CD8-positive, alpha-beta memory T cell (primary cell): ENCODE measurements at regions not wholly inside any gene's neighbourhood (a gene's known extent, or its start where the extent isn't known, plus 50 kb on each side); places are given as distances from the start of the nearest gene placed in this dataset.

Source experiments
- CTCF ChIA-PET: fragments of 350-600 bp; sonication (Branson Sonifier 250); formaldehyde crosslinking; loops from one replicate; lab custom pipeline; 2021; ENCODE audit warnings: antibody characterized with exemption; lab: Charles Lee
- POLR2A ChIA-PET: fragments of 350-600 bp; sonication (Branson Sonifier 250); formaldehyde crosslinking; loops from one replicate; lab custom pipeline; 2021; ENCODE audit warnings: antibody characterized with exemption; lab: Charles Lee
- DNase-seq, 5 donors: peaks; one replicate each; pipeline versions ENCODE4 v3.0.0 to v3.0.0-alpha.2; 2020 to 2022; ENCODE audit warnings: mixed read lengths in 1 of 5
- H3K27ac ChIP-seq: one replicate; pipeline ENCODE4 v1.7.0; 2013; ENCODE audit warnings: low read depth, mild to moderate bottlenecking, low read length, moderate library complexity
- H3K27me3 ChIP-seq: 2 replicates; pipeline ENCODE4 v1.7.0; 2013; ENCODE audit warnings: low read length, mild to moderate bottlenecking; ENCODE audit not compliant: insufficient read depth, poor library complexity, severe bottlenecking
- H3K36me3 ChIP-seq: 2 replicates; pipeline ENCODE4 v1.7.0; 2013; ENCODE audit warnings: mild to moderate bottlenecking, low read length, moderate library complexity; ENCODE audit not compliant: insufficient read depth
- H3K4me1 ChIP-seq: 2 replicates; pipeline ENCODE4 v1.7.0; 2013; ENCODE audit warnings: mild to moderate bottlenecking, low read length, moderate library complexity; ENCODE audit not compliant: insufficient read depth
- H3K4me3 ChIP-seq: 2 replicates; pipeline ENCODE4 v1.7.0; 2013; ENCODE audit warnings: mild to moderate bottlenecking, low read length
- H3K9me3 ChIP-seq: 2 replicates; pipeline ENCODE4 v1.7.0; 2013; ENCODE audit warnings: mild to moderate bottlenecking, low read length
- H3K27ac Mint-ChIP-seq, 8 donors: one replicate each; pipeline ENCODE4 v1.8.0; 2020 to 2021; ENCODE audit warnings: mixed read lengths in 8 of 8, mild to moderate bottlenecking in 6 of 8, inconsistent platforms in 3 of 8, moderate library complexity in 3 of 8
- H3K27me3 Mint-ChIP-seq, 2 donors: one replicate each; pipeline ENCODE4 v1.8.0; 2020 to 2021; ENCODE audit warnings: mixed read lengths in 2 of 2, mild to moderate bottlenecking in 1 of 2, moderate library complexity in 1 of 2
- H3K36me3 Mint-ChIP-seq, 3 donors: one replicate each; pipeline ENCODE4 v1.8.0; 2020 to 2021; ENCODE audit warnings: mixed read lengths in 3 of 3, inconsistent platforms in 1 of 3, mild to moderate bottlenecking in 1 of 3
- H3K4me1 Mint-ChIP-seq, 3 donors: one replicate each; pipeline ENCODE4 v1.8.0; 2020 to 2021; ENCODE audit warnings: mixed read lengths in 3 of 3, inconsistent platforms in 1 of 3, mild to moderate bottlenecking in 1 of 3
- H3K4me3 Mint-ChIP-seq, 7 donors: one replicate each; pipeline ENCODE4 v1.8.0; 2020 to 2021; ENCODE audit warnings: mixed read lengths in 7 of 7, mild to moderate bottlenecking in 6 of 7, moderate library complexity in 4 of 7, inconsistent platforms in 2 of 7
- H3K9me3 Mint-ChIP-seq, 5 donors: one replicate each; pipeline ENCODE4 v1.8.0; 2020 to 2022; ENCODE audit warnings: mixed read lengths in 5 of 5, mild to moderate bottlenecking in 3 of 5, moderate library complexity in 2 of 5, inconsistent platforms in 1 of 5

DNA sequence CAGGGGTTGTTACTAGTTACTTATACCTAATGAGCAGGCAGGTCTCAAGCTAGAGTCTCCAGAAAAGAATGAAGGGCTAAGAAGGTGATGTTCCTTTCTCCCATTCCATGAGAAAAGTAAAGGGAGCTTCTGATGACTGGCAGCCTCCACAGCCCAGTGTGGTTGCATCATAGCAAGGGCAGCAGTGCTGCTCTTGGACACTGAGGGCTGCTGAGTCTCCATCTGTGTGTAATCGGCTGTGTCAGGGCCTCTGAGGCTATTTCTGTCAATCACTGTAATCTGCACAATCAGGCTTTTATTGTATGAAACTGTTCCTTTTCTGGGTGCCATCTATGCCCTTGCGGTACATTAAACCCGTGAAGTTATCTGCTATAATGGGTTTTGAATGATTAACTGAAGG is 164.1 kb upstream of the FBXO11 start:
- no peaks in the 10 kb centered on the region for H3K9me3 ChIP-seq
- ChIA-PET CTCF (no interaction called here), POLR2A (no interaction called here)
- H3K27me3 Mint-ChIP-seq, result peaks cover 12 to 59% of the 10 kb centered on the region in 2 donors
- DNase-seq, result no peak
- no peaks in the 10 kb centered on the region for H3K36me3 ChIP-seq
- H3K36me3 Mint-ChIP-seq, result peaks cover 0 to 6% (median 0%) of the 10 kb centered on the region in 3 donors
- no peaks in the 10 kb centered on the region for H3K4me1 ChIP-seq
- H3K4me3 Mint-ChIP-seq, result no peak overlapping the region
- H3K27ac ChIP-seq, result no peak overlapping the region
- H3K9me3 Mint-ChIP-seq, result peaks cover 0 to 2% (median 0%) of the 10 kb centered on the region in 5 donors
- no peaks in the 10 kb centered on the region for H3K4me1 Mint-ChIP-seq
- H3K27ac Mint-ChIP-seq, result no peak overlapping the region
- H3K27me3 ChIP-seq, result no peaks in the 10 kb centered on the region
- no peak overlapping the region for H3K4me3 ChIP-seq

DNA sequence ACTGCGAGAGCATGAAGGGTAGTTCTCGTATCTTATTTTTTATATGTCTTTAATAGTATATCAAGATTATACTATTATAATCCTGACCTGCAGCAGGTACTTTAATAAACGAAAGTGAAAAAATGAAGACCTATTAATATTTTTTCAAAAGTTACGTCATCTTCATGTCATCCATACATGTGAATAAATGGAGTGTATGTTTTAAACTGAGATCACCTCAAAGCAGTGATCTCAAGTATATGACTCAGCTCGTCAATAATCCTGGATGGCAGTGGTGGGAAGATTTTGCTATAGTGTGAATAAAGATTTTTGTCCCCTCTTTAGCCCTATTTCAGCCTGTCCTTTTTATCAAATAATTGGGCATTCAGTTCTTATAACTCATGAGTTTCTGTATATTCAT is 166.3 kb upstream of the FBXO11 start:
- no peak overlapping the region for H3K4me3 ChIP-seq
- Mint-ChIP-seq H3K4me1 (no peaks in the 10 kb centered on the region), H3K27me3 (peaks cover 12 to 68% of the 10 kb centered on the region in 2 donors), H3K9me3 (peaks cover 0 to 2% (median 0%) of the 10 kb centered on the region in 5 donors), H3K36me3 (peaks cover 0 to 6% (median 0%) of the 10 kb centered on the region in 3 donors), H3K4me3 (no peak overlapping the region), H3K27ac (no peak overlapping the region)
- no peaks in the 10 kb centered on the region for H3K4me1 ChIP-seq
- H3K27me3 ChIP-seq, result no peaks in the 10 kb centered on the region
- no peaks in the 10 kb centered on the region for H3K36me3 ChIP-seq
- ChIA-PET POLR2A (no interaction called here), CTCF (no interaction called here)
- H3K27ac ChIP-seq, result no peak overlapping the region
- H3K9me3 ChIP-seq, result no peaks in the 10 kb centered on the region
- no peak for DNase-seq

DNA sequence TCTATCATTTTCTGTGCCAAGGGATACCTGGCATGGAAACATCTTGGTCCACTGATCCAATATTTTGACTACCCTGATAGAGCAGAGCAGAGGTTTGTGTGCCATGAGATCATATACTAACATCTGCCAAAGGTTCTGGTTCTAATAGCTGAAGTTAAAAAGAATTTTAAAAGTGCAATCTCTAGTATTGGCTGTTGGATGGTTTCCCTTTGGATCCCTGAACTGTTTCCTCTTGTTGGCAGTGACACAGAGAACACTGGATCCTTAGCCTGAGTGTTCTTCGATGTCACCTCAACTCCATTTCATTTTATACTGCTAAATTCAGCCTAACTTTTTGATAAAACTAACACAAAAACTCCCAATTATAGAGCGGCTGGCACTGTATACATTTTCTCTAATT is 169.3 kb upstream of the FBXO11 start:
- H3K27me3 ChIP-seq, result no peaks in the 10 kb centered on the region
- H3K27ac Mint-ChIP-seq, result no peak overlapping the region
- no peaks in the 10 kb centered on the region for H3K9me3 ChIP-seq
- H3K36me3 ChIP-seq, result no peaks in the 10 kb centered on the region
- POLR2A ChIA-PET, result no interaction called here
- H3K4me3 Mint-ChIP-seq, result no peak overlapping the region
- no peaks in the 10 kb centered on the region for H3K9me3 Mint-ChIP-seq
- H3K36me3 Mint-ChIP-seq, result no peaks in the 10 kb centered on the region
- H3K4me1 ChIP-seq, result no peaks in the 10 kb centered on the region
- H3K4me1 Mint-ChIP-seq, result no peaks in the 10 kb centered on the region
- no peak overlapping the region for H3K4me3 ChIP-seq
- CTCF ChIA-PET, result no interaction called here
- H3K27me3 Mint-ChIP-seq, result peaks cover 6 to 56% of the 10 kb centered on the region in 2 donors
- no peak for DNase-seq
- H3K27ac ChIP-seq, result no peak overlapping the region

DNA sequence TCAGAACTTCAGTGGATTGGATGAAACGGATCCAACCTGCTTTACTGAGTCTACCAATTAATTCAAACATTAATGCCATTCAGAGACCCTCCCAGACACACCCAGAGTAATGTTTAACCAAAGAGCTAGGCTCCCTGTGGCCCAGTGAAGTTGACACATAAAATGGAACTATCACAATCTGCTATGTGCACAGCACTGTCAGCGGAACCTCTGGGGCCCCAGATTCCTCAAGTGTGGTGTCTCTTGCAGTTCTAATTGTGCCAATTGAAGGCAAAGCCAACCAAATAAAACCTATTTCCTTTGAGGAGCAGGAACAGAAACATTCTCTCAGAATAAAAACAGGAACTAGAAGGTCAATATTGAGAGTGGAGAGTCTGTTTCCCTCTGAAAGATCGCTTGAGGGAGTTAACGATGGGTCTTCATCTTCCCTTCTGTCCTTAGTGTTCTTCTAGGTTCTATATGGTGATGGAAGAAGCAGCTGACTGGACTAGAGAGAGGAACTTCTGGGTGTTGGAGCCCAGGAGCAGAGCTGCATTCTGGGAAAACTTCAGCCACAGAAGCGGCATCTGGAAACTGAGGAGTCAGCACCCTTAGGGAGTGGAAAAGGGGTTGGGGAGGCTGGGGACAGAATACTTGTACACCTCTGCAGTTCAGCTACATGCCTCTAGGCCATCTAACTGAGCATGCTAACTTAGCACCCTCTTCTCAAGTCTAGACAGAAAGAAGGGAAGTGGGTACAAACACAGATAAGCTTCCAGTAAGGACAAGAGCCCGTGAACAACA is 174.4 kb upstream of the FBXO11 start:
- no peak for DNase-seq
- Mint-ChIP-seq H3K36me3 (peaks cover 0 to 2% (median 0%) of the 10 kb centered on the region in 3 donors), H3K9me3 (no peaks in the 10 kb centered on the region), H3K4me1 (no peaks in the 10 kb centered on the region), H3K27me3 (peaks cover 0 to 20% of the 10 kb centered on the region in 2 donors), H3K4me3 (no peak overlapping the region), H3K27ac (no peak overlapping the region)
- CTCF ChIA-PET, result no interaction called here
- no peak overlapping the region for H3K27ac ChIP-seq
- no peaks in the 10 kb centered on the region for H3K9me3 ChIP-seq
- no peaks in the 10 kb centered on the region for H3K27me3 ChIP-seq
- H3K4me3 ChIP-seq, result no peak overlapping the region
- POLR2A ChIA-PET, result no interaction called here
- H3K4me1 ChIP-seq, result no peaks in the 10 kb centered on the region
- no peaks in the 10 kb centered on the region for H3K36me3 ChIP-seq

DNA sequence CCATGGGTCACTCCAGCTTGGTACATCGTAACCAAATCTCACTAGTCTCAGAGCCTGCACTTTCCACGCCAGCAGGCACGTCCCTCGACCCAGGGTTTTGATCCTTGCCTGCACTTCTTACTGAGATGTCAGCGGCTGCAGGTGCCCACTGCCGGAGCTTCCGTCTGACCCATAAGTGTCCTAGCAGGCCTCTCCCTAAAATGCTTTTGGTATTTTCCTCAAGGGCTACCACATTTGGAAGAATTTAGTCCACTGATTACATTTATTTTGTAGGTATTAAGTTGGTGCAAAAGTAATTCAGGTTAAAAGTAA is 175.0 kb upstream of the FBXO11 start:
- CTCF ChIA-PET, result no interaction called here
- no peaks in the 10 kb centered on the region for H3K36me3 ChIP-seq
- no peaks in the 10 kb centered on the region for H3K27me3 ChIP-seq
- H3K4me3 Mint-ChIP-seq, result no peak overlapping the region
- H3K27me3 Mint-ChIP-seq, result peaks cover 0 to 18% of the 10 kb centered on the region in 2 donors
- H3K4me1 Mint-ChIP-seq, result no peaks in the 10 kb centered on the region
- peaks cover 0 to 5% (median 0%) of the 10 kb centered on the region in 3 donors for H3K36me3 Mint-ChIP-seq
- H3K9me3 ChIP-seq, result no peaks in the 10 kb centered on the region
- no peak overlapping the region for H3K4me3 ChIP-seq
- no peaks in the 10 kb centered on the region for H3K4me1 ChIP-seq
- H3K9me3 Mint-ChIP-seq, result no peaks in the 10 kb centered on the region
- H3K27ac ChIP-seq, result no peak overlapping the region
- H3K27ac Mint-ChIP-seq, result no peak overlapping the region
- POLR2A ChIA-PET, result no interaction called here
- DNase-seq, result no peak

DNA sequence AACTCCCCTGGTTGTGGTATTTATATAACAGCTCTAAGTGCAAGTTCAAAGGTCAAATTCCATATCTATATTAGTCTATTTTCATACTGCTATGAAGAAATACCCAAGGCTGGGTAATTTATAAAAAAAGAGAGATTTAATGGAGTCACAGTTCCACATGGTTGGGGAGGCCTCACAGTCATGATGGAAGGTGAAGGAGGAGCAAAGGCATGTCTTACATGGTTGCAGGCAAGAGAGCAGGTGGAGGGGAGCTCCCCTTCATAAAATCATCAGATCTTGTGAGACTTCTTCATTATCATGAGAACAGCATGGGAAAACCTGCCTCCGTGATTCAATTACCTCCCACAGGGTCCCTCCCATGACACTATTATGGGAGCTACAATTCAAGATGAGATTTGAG is 179.6 kb upstream of the FBXO11 start:
- no peak overlapping the region for H3K4me3 ChIP-seq
- H3K4me1 ChIP-seq, result no peaks in the 10 kb centered on the region
- POLR2A ChIA-PET, result no interaction called here
- no peak overlapping the region for H3K27ac Mint-ChIP-seq
- no peak overlapping the region for H3K27ac ChIP-seq
- H3K27me3 Mint-ChIP-seq, result peaks cover 0 to under 1% of the 10 kb centered on the region in 2 donors
- no peaks in the 10 kb centered on the region for H3K27me3 ChIP-seq
- no peaks in the 10 kb centered on the region for H3K9me3 Mint-ChIP-seq
- peaks cover 0 to 5% (median 0%) of the 10 kb centered on the region in 3 donors for H3K36me3 Mint-ChIP-seq
- H3K36me3 ChIP-seq, result no peaks in the 10 kb centered on the region
- no peaks in the 10 kb centered on the region for H3K4me1 Mint-ChIP-seq
- CTCF ChIA-PET, result no interaction called here
- no peak for DNase-seq
- H3K9me3 ChIP-seq, result no peaks in the 10 kb centered on the region
- no peak overlapping the region for H3K4me3 Mint-ChIP-seq

DNA sequence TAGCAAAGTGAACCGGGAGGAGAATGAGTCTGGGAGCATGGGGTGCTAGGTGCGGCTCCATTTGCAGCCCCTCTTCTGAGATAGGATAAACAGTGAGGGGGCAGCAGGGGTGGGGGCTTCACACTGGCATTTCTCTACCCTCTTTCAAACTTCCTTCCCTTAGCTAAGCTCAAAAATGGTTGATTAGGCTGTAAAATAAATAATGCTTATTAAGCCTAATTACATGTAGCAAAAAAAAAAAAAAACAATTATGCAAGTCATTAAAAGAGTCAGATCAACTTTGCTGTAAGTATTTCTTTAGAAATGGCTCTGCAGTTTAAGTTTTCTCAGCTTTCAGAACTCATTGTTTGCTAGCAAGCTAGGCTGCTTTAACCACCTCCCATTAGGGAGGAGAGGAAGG is 182.7 kb upstream of the FBXO11 start:
- no peak overlapping the region for H3K4me3 Mint-ChIP-seq
- H3K27me3 ChIP-seq, result no peaks in the 10 kb centered on the region
- H3K27me3 Mint-ChIP-seq, result peaks cover 1 to 8% of the 10 kb centered on the region in 2 donors
- H3K27ac ChIP-seq, result no peak overlapping the region
- CTCF ChIA-PET, result no interaction called here
- no peaks in the 10 kb centered on the region for H3K9me3 ChIP-seq
- no peaks in the 10 kb centered on the region for H3K4me1 Mint-ChIP-seq
- H3K36me3 ChIP-seq, result no peaks in the 10 kb centered on the region
- no peaks in the 10 kb centered on the region for H3K9me3 Mint-ChIP-seq
- no peak overlapping the region for H3K4me3 ChIP-seq
- H3K36me3 Mint-ChIP-seq, result peaks cover 0 to 5% (median 0%) of the 10 kb centered on the region in 3 donors
- H3K27ac Mint-ChIP-seq, result no peak overlapping the region
- no peak for DNase-seq
- H3K4me1 ChIP-seq, result no peaks in the 10 kb centered on the region
- POLR2A ChIA-PET, result no interaction called here

DNA sequence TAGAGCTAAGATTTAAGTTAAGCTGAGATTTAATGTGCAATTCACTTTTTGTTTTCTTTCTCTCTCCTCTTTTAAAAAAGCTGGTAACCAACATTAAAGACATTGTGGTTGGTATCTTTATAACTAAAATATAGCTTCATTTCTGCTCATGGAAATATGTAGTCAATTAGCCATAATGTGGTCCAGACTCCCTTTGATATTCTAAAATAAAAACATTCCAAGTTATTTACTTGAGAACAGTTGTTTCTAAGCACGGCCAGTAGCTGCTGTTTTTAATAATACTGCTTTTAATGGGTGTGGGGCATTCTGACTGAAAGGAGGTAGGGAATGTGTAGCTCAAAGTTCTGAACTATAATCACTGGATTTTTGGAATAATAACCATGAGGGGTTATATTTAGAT is 183.3 kb upstream of the FBXO11 start:
- CTCF ChIA-PET, result interaction anchor here (1.2 kb wide), 1 partner anchor 15 kb away, joined by 3 read pairs; no protein-coding TSS in a partner anchor

More for the DNA sequence above, 183.3 kb upstream of the FBXO11 start:
- H3K36me3 Mint-ChIP-seq, result peaks cover 0 to 5% (median 0%) of the 10 kb centered on the region in 3 donors
- no peak overlapping the region for H3K4me3 Mint-ChIP-seq
- H3K4me1 ChIP-seq, result no peaks in the 10 kb centered on the region
- peaks cover 1 to 12% of the 10 kb centered on the region in 2 donors for H3K27me3 Mint-ChIP-seq
- no peaks in the 10 kb centered on the region for H3K9me3 Mint-ChIP-seq
- no peak overlapping the region for H3K27ac ChIP-seq
- H3K9me3 ChIP-seq, result no peaks in the 10 kb centered on the region
- H3K27ac Mint-ChIP-seq, result no peak overlapping the region
- POLR2A ChIA-PET, result no interaction called here
- no peaks in the 10 kb centered on the region for H3K4me1 Mint-ChIP-seq
- no peaks in the 10 kb centered on the region for H3K36me3 ChIP-seq
- H3K4me3 ChIP-seq, result no peak overlapping the region
- no peak for DNase-seq
- H3K27me3 ChIP-seq, result no peaks in the 10 kb centered on the region
